ENCODE measurements at regions not wholly inside any gene's neighbourhood (a gene's known extent, or its start where the extent isn't known, plus 50 kb on each side); places are given as distances from the start of the nearest gene placed in this dataset.

DNA sequence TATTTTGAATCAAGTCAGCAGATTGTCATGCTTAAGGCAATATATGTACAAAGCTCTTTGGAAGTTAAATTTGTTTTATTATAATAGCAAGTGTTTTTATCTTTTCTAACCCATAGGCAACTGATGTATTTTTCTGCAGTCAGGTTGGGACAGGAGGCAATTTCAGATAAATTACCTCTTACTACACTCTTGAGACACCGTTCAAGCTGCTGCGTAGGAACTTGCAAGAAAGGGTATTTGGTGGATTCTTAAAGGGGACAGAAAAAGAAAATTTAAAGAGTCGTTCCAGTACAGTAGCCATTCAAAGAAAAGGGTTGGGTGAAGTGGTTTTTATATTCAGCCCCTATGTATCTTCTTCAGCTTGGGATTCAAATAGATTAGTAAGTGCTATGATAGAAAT lies 112.4 kb upstream of the APC start:
- H3K27me3 ChIP-seq (ENCODE audit: insufficient read depth, low read length), result peaks cover 2% of the 10 kb centered on the region
- H3K9me3 ChIP-seq (ENCODE audit: low read depth, low read length), result no peaks in the 10 kb centered on the region
- no peaks in the 10 kb centered on the region for H3K4me1 ChIP-seq (ENCODE audit: insufficient read depth, low read length)
- H4K20me1 ChIP-seq (ENCODE audit: insufficient read depth, low read length), result no peaks in the 10 kb centered on the region
- TF ChIP-seq, protein P1, sequence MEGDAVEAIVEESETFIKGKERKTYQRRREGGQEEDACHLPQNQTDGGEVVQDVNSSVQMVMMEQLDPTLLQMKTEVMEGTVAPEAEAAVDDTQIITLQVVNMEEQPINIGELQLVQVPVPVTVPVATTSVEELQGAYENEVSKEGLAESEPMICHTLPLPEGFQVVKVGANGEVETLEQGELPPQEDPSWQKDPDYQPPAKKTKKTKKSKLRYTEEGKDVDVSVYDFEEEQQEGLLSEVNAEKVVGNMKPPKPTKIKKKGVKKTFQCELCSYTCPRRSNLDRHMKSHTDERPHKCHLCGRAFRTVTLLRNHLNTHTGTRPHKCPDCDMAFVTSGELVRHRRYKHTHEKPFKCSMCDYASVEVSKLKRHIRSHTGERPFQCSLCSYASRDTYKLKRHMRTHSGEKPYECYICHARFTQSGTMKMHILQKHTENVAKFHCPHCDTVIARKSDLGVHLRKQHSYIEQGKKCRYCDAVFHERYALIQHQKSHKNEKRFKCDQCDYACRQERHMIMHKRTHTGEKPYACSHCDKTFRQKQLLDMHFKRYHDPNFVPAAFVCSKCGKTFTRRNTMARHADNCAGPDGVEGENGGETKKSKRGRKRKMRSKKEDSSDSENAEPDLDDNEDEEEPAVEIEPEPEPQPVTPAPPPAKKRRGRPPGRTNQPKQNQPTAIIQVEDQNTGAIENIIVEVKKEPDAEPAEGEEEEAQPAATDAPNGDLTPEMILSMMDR (IDR thresholded peaks at IDR 0.05; ENCODE audit: extremely low read depth, low read depth, low read length), result no peak
- no peak overlapping the region for H2AFZ ChIP-seq (ENCODE audit: low read length)
- no peaks in the 10 kb centered on the region for H3K79me2 ChIP-seq (ENCODE audit: insufficient read depth, low read length)
- no peaks in the 10 kb centered on the region for H3K36me3 ChIP-seq (ENCODE audit: insufficient read depth, low read length)
- no peak overlapping the region for H3K4me3 ChIP-seq (ENCODE audit: insufficient read depth, low read length)
- no peak overlapping the region for H3K27ac ChIP-seq (ENCODE audit: low read depth, low read length)
- no peak for DNase-seq (ENCODE audit: insufficient read length, low spot score, missing footprints)
- H3K4me2 ChIP-seq (ENCODE audit: insufficient read depth, low read length), result no peak overlapping the region

DNA sequence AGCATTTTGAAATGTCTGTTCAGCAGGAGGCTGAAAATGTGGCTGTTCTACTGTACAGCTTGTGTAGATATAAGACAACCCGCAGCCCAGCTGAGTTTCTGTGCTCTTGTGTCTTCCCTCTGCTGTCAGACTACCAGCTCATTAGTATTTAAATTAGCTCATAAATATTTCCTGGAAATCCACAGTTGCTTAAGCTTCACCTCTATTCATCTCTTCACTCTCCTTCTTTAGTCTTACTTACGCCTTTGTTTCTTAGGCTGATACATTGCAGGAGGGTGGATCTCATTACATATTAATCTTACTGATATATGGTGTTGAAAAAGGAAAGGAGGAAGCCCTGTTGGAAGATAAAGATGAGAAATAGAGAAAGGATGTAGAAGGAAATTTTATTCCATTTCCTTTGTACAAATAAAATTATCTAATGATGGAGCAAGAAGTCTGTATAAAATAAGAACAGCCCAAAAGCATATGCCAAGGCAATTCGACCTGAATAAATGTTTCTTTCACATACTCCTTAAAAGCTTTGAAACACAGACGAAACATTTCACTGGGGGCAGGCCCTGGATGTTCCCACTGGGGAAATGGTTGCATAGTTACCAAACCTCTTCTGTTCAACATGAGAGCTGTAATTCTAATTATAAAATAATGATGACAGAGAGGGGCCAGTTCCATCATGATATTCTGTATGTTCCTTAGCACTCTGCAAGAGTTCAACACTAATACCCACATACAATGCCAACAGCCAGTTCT lies 111.8 kb upstream of the APC start:
- Histone ChIP-seq H3K9me3 (ENCODE audit: low read depth, low read length) (no peaks in the 10 kb centered on the region), H3K36me3 (ENCODE audit: insufficient read depth, low read length) (no peaks in the 10 kb centered on the region)
- TF ChIP-seq, protein P1 (IDR thresholded peaks at IDR 0.05; ENCODE audit: extremely low read depth, low read depth, low read length), result no peak

DNA sequence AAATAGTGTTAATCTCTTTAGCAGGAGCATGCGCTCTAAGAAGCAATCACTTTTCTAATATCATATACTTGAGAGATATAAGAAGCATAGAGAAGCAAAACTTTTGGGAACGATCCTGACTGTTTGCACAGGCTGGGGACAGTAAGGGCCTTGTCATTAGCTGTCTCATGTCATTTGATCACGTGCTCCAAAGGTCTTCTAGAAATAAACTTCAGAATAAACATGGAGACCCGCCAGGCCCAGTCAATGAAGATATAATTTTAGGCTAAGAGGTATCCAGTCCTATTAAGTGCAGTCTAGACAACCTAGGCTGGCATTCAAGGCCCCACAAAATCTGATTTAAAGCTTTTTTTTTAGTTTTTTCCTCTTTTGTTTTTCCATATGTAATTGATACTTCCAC lies 111.0 kb upstream of the APC start:
- H3K27ac ChIP-seq (ENCODE audit: low read depth, low read length), result no peak overlapping the region
- TF ChIP-seq, protein P1 (IDR thresholded peaks at IDR 0.05; ENCODE audit: extremely low read depth, low read depth, low read length), result no peak
- H3K4me3 ChIP-seq (ENCODE audit: insufficient read depth, low read length), result no peak overlapping the region
- H3K4me1 ChIP-seq (ENCODE audit: insufficient read depth, low read length), result no peaks in the 10 kb centered on the region
- no peak overlapping the region for H2AFZ ChIP-seq (ENCODE audit: low read length)
- no peaks in the 10 kb centered on the region for H3K9me3 ChIP-seq (ENCODE audit: low read depth, low read length)
- no peaks in the 10 kb centered on the region for H3K36me3 ChIP-seq (ENCODE audit: insufficient read depth, low read length)
- no peaks in the 10 kb centered on the region for H3K79me2 ChIP-seq (ENCODE audit: insufficient read depth, low read length)
- H3K27me3 ChIP-seq (ENCODE audit: insufficient read depth, low read length), result peaks cover 2% of the 10 kb centered on the region
- no peaks in the 10 kb centered on the region for H4K20me1 ChIP-seq (ENCODE audit: insufficient read depth, low read length)
- no peak overlapping the region for H3K4me2 ChIP-seq (ENCODE audit: insufficient read depth, low read length)
- DNase-seq (ENCODE audit: insufficient read length, low spot score, missing footprints), result no peak

More for the DNA sequence above, 111.8 kb upstream of the APC start:
- Histone ChIP-seq H3K4me2 (ENCODE audit: insufficient read depth, low read length) (no peak overlapping the region), H3K4me1 (ENCODE audit: insufficient read depth, low read length) (no peaks in the 10 kb centered on the region), H4K20me1 (ENCODE audit: insufficient read depth, low read length) (no peaks in the 10 kb centered on the region), H3K4me3 (ENCODE audit: insufficient read depth, low read length) (no peak overlapping the region), H3K27ac (ENCODE audit: low read depth, low read length) (no peak overlapping the region), H3K27me3 (ENCODE audit: insufficient read depth, low read length) (peaks cover 2% of the 10 kb centered on the region), H3K79me2 (ENCODE audit: insufficient read depth, low read length) (no peaks in the 10 kb centered on the region), H2AFZ (ENCODE audit: low read length) (no peak overlapping the region)
- DNase-seq (ENCODE audit: insufficient read length, low spot score, missing footprints), result no peak

DNA sequence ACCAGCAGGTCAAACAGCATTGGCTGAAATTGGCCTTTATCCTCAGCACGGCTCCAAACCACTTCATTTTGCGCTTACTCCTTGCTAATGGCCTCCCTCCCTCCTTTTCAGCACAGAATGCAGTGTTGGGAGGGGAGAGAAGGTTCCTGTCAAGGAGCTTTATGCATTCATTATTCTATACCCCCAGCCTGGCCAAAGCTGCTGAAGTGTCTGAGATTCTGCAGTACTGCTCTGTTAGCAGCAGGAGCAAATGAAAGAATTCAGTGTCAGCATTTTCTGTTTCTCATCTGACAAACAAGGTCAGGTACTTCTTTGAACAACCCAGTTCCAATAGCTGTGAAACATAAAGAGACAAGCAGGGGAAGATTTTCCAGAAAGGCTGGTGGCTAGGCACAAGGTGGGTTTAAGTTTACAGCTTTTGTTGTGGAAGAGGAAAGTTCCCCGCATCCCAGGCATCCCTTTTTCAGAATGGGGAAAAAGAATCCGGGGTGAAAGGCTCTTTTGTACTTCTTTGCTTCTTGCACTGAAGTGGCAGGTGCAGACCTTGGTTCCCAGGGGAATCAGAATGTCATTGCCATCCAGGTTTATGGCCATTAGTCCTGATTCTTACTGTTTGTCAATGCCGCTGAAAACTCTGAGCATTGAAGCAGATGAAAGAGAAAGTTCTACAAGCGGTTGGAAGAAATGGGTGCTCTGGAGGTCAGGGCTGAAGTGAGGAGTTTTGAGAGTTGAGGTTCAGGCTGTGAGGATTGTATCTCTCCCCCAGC lies 109.3 kb upstream of the APC start:
- Histone ChIP-seq H3K4me2 (ENCODE audit: insufficient read depth, low read length) (no peak overlapping the region), H3K79me2 (ENCODE audit: insufficient read depth, low read length) (no peaks in the 10 kb centered on the region)

More for the DNA sequence above, 109.3 kb upstream of the APC start:
- Histone ChIP-seq H3K36me3 (ENCODE audit: insufficient read depth, low read length) (no peaks in the 10 kb centered on the region), H3K27me3 (ENCODE audit: insufficient read depth, low read length) (peaks cover 2% of the 10 kb centered on the region), H3K4me3 (ENCODE audit: insufficient read depth, low read length) (no peak overlapping the region), H3K4me1 (ENCODE audit: insufficient read depth, low read length) (no peaks in the 10 kb centered on the region), H3K9me3 (ENCODE audit: low read depth, low read length) (no peaks in the 10 kb centered on the region), H2AFZ (ENCODE audit: low read length) (no peak overlapping the region), H3K27ac (ENCODE audit: low read depth, low read length) (no peak overlapping the region), H4K20me1 (ENCODE audit: insufficient read depth, low read length) (no peaks in the 10 kb centered on the region)
- TF ChIP-seq, protein P1 (IDR thresholded peaks at IDR 0.05; ENCODE audit: extremely low read depth, low read depth, low read length), result no peak
- no peak for DNase-seq (ENCODE audit: insufficient read length, low spot score, missing footprints)

Data from osteoblast (primary cell).